ENCODE measurements at regions not wholly inside any gene's neighbourhood (a gene's known extent, or its start where the extent isn't known, plus 50 kb on each side); places are given as distances from the start of the nearest gene placed in this dataset.

DNA sequence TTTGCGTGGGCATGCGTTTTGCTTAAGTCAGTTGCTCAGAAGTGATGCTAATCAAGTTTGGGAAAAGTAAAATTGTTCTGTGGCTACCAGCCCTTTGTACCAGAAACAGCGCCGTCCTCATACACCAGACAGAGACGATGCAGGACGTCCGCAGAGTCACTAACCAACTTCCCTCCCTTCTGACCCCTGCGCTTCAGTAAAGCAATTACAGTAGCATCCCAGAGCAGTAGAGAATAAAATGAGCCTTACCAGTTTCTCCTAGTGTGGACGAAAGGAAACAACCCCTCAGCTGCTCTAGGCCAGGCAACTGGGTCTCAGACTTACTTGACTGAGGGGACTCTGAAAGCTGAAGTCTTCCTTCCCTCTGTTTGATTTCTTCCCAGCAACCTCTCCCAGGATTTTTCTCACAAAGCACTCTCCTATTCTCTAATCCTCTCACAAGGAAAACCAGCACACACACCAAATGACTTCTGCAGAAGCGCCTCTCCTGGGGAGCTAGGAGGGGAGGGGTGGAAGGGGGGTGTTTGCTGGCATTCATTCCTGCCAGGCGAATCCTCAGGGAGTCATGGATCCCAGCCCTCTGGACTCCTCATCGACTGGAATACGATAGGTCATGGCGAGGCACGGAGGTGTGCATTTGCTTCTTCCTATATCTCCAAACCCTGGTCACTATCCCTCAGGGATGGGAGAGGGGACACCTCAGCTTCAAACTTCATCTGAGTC lies 56.0 kb upstream of the MID1 start:
- no peak overlapping the region for H3K4me2 ChIP-seq (ENCODE audit: insufficient read depth, low read length)
- H4K20me1 ChIP-seq (ENCODE audit: insufficient read depth, low read length) = no peaks in the 10 kb centered on the region
- H3K9me3 ChIP-seq (ENCODE audit: insufficient read depth, low read length, severe bottlenecking) = no peaks in the 10 kb centered on the region
- TF ChIP-seq EZH2 (IDR thresholded peaks at IDR 0.05; ENCODE audit: borderline replicate concordance, low read depth, low read length, severe bottlenecking) = no peak
- TF ChIP-seq, protein P1, sequence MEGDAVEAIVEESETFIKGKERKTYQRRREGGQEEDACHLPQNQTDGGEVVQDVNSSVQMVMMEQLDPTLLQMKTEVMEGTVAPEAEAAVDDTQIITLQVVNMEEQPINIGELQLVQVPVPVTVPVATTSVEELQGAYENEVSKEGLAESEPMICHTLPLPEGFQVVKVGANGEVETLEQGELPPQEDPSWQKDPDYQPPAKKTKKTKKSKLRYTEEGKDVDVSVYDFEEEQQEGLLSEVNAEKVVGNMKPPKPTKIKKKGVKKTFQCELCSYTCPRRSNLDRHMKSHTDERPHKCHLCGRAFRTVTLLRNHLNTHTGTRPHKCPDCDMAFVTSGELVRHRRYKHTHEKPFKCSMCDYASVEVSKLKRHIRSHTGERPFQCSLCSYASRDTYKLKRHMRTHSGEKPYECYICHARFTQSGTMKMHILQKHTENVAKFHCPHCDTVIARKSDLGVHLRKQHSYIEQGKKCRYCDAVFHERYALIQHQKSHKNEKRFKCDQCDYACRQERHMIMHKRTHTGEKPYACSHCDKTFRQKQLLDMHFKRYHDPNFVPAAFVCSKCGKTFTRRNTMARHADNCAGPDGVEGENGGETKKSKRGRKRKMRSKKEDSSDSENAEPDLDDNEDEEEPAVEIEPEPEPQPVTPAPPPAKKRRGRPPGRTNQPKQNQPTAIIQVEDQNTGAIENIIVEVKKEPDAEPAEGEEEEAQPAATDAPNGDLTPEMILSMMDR (IDR thresholded peaks at IDR 0.05; ENCODE audit: borderline replicate concordance, extremely low read depth, low read length, poor library complexity, severe bottlenecking) = no peak
- no peaks in the 10 kb centered on the region for H3K79me2 ChIP-seq (ENCODE audit: insufficient read depth, low read length)
- H3K27ac ChIP-seq (ENCODE audit: low read length) = no peak overlapping the region
- no peaks in the 10 kb centered on the region for H3K27me3 ChIP-seq (ENCODE audit: insufficient read depth, low read length, poor library complexity)
- H2AFZ ChIP-seq (ENCODE audit: low read depth, low read length) = no peak overlapping the region
- ATAC-seq (ENCODE audit: insufficient read depth, low read depth) (no peak), DNase-seq (no peak)
- no peaks in the 10 kb centered on the region for H3K36me3 ChIP-seq (ENCODE audit: insufficient read depth, low read length)
- H3K4me3 ChIP-seq (ENCODE audit: low read depth in 1 of 2, low read length in 2 of 2) = no peak overlapping the region
- H3K4me1 ChIP-seq (ENCODE audit: insufficient read depth, low read length) = no peaks in the 10 kb centered on the region
- no peak overlapping the region for H3K9ac ChIP-seq (ENCODE audit: low read depth, low read length)

DNA sequence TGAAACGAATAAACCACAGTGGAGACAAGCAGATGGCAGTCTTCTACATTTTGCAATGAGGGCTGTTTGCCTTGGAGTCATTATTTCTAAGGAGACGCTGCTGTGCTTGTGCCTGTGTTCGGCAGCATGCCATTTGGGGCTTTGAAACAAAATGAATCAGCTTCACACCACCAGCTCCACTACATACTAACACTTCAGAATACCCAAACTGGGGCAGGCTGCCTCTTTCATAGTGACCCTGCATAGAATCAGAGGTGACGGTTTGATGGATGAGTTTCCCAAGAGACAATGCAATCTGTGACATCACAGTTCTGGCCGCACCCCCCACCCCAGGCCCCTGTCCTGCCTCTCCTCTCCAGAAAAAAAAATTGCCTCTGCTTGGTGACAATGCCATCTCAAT lies 57.1 kb upstream of the MID1 start:
- Histone ChIP-seq H3K27ac (ENCODE audit: low read length) (no peak overlapping the region), H3K4me1 (ENCODE audit: insufficient read depth, low read length) (no peaks in the 10 kb centered on the region), H3K4me2 (ENCODE audit: insufficient read depth, low read length) (no peak overlapping the region), H3K9ac (ENCODE audit: low read depth, low read length) (no peak overlapping the region), H3K9me3 (ENCODE audit: insufficient read depth, low read length, severe bottlenecking) (no peaks in the 10 kb centered on the region), H3K4me3 (ENCODE audit: low read depth in 1 of 2, low read length in 2 of 2) (no peak overlapping the region), H4K20me1 (ENCODE audit: insufficient read depth, low read length) (no peaks in the 10 kb centered on the region), H3K27me3 (ENCODE audit: insufficient read depth, low read length, poor library complexity) (no peaks in the 10 kb centered on the region), H2AFZ (ENCODE audit: low read depth, low read length) (no peak overlapping the region), H3K79me2 (ENCODE audit: insufficient read depth, low read length) (no peaks in the 10 kb centered on the region), H3K36me3 (ENCODE audit: insufficient read depth, low read length) (no peaks in the 10 kb centered on the region)
- ATAC-seq (ENCODE audit: insufficient read depth, low read depth) (no peak), DNase-seq (no peak)
- no peak for TF ChIP-seq EZH2 (IDR thresholded peaks at IDR 0.05; ENCODE audit: borderline replicate concordance, low read depth, low read length, severe bottlenecking)
- TF ChIP-seq, protein P1 (IDR thresholded peaks at IDR 0.05; ENCODE audit: borderline replicate concordance, extremely low read depth, low read length, poor library complexity, severe bottlenecking) = no peak

DNA sequence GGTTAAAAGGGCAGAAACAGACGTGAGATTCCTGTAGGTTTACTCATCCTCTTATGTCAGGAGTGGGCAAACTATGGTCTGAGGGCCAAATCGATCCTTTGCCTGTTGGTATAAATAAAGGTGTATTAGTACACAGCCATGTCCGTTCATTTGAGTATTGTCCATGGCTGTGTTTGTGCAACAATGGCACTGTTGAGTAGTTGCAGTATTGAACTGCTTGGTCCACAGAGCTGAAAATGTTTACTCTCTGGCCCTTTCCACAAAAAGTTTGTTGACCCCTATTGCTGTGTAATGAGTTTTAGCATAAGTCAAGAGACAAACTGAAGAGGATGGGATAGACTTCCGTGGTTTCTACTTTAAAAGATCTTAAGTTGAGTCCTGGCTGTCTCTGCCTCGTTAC lies 59.0 kb upstream of the MID1 start:
- Histone ChIP-seq H3K36me3 (ENCODE audit: insufficient read depth, low read length) (no peaks in the 10 kb centered on the region), H3K9ac (ENCODE audit: low read depth, low read length) (no peak overlapping the region), H3K27me3 (ENCODE audit: insufficient read depth, low read length, poor library complexity) (no peaks in the 10 kb centered on the region), H3K4me3 (ENCODE audit: low read depth in 1 of 2, low read length in 2 of 2) (no peak overlapping the region), H3K4me2 (ENCODE audit: insufficient read depth, low read length) (no peak overlapping the region), H2AFZ (ENCODE audit: low read depth, low read length) (no peak overlapping the region), H3K4me1 (ENCODE audit: insufficient read depth, low read length) (no peaks in the 10 kb centered on the region), H4K20me1 (ENCODE audit: insufficient read depth, low read length) (no peaks in the 10 kb centered on the region), H3K27ac (ENCODE audit: low read length) (no peak overlapping the region), H3K9me3 (ENCODE audit: insufficient read depth, low read length, severe bottlenecking) (no peaks in the 10 kb centered on the region), H3K79me2 (ENCODE audit: insufficient read depth, low read length) (no peaks in the 10 kb centered on the region)
- no peak for DNase-seq
- no peak for ATAC-seq (ENCODE audit: insufficient read depth, low read depth)
- TF ChIP-seq, protein P1 (IDR thresholded peaks at IDR 0.05; ENCODE audit: borderline replicate concordance, extremely low read depth, low read length, poor library complexity, severe bottlenecking) = no peak
- TF ChIP-seq EZH2 (IDR thresholded peaks at IDR 0.05; ENCODE audit: borderline replicate concordance, low read depth, low read length, severe bottlenecking) = no peak

Data from DND-41 (cell line).